Peyer's patch (tissue), 4 donors: ENCODE measurements at regions not wholly inside any gene's neighbourhood (a gene's known extent, or its start where the extent isn't known, plus 50 kb on each side); places are given as distances from the start of the nearest gene placed in this dataset.

Experiments used
- CTCF ChIP-seq, 6 experiments: fragments of 450-650 bp in 4 of 6; fragments of 200-600 bp in 2 of 6; sonication (generic) in 1 of 6; IDR thresholded peaks; one replicate each; pipeline ENCODE4 v1.5.1; 2017 to 2019; ENCODE audit warnings: antibody characterized with exemption in 6 of 6, mild to moderate bottlenecking in 3 of 6, moderate library complexity in 1 of 6
- POLR2A ChIP-seq, 2 donors: fragments of 450-650 bp; IDR thresholded peaks; one replicate each; pipeline ENCODE4 v1.5.1; 2017; ENCODE audit warnings: antibody characterized with exemption in 2 of 2, mild to moderate bottlenecking in 2 of 2, moderate library complexity in 2 of 2

DNA sequence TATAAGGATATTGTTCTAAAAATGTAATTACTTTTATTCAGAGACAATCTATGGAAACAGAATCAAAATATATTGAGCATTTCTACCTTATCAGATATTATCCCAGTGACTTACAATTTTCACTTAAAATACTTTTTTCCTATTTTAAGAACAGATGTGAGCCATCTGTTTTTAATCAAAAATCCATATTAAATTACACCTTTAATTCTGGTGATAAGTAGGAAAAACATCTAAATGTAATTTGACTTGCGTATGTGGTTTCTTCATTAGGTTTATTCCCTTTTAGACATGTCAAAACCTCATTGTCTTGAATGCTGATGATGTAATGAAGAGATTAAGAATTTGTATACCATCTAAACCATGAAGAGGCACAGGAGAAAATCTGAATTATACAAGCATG lies 1118.8 kb upstream of the TMPRSS15 start:
- no peak for TF ChIP-seq CTCF (IDR thresholded peaks at IDR 0.05)
- no peak for TF ChIP-seq POLR2A (IDR thresholded peaks at IDR 0.05)
